Skeletal muscle cell (primary cell): ENCODE measurements at regions not wholly inside any gene's neighbourhood (a gene's known extent, or its start where the extent isn't known, plus 50 kb on each side); places are given as distances from the start of the nearest gene placed in this dataset.

Experiments
- DNase-seq: peaks from one replicate; pipeline ENCODE4 v3.0.0-alpha.2; 2010; ENCODE audit warnings: low read depth
- H3K4me3 ChIP-seq: 2 replicates; pipeline ENCODE4 v1.5.1; 2011; ENCODE audit warnings: low read depth, mild to moderate bottlenecking, control low read depth, low read length, moderate library complexity

- DNase-seq: no peak
- no peak overlapping the region for H3K4me3 ChIP-seq
Observed at GRCh38 chr12:97380440-97380839, 82.2 kb upstream of the RMST start.

- no peak for DNase-seq
- H3K4me3 ChIP-seq: no peak overlapping the region
Observed at GRCh38 chr12:97385121-97385520, 77.5 kb upstream of the RMST start.

DNA sequence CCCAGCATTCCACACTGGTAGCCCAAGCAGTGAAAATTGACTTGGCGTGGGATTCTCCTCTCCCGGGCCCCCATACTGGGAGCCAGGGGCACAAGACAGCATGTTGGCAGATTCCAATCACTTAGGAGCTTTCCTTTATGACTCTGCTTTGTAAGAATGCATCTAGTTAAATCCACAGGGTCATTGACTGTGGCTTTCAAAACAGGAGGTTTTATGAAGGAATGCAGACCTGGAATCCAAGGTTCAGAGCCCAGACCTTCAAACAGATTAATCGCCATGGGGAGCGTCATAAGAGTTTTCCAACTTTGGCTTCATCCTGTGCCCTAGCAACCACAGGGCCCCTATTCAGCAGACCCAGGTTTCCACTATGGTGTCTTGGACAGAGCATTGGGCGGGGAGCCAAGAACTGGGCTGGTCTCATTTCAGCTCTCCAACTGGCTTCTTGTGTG, 76.4 kb upstream of the RMST start:
- no peak for DNase-seq
- no peak overlapping the region for H3K4me3 ChIP-seq

GRCh38 chr12:97387844-97388243, 74.8 kb upstream of the RMST start:
- DNase-seq: no peak
- no peak overlapping the region for H3K4me3 ChIP-seq

GRCh38 chr12:97394657-97395056, 67.9 kb upstream of the RMST start:
- DNase-seq: no peak
- no peak overlapping the region for H3K4me3 ChIP-seq

- H3K4me3 ChIP-seq: no peak overlapping the region
- no peak for DNase-seq
Observed at GRCh38 chr12:97397008-97397407, 65.6 kb upstream of the RMST start.

- no peak overlapping the region for H3K4me3 ChIP-seq
- DNase-seq: no peak
Observed at GRCh38 chr12:97398704-97399103, 63.9 kb upstream of the RMST start.

DNA sequence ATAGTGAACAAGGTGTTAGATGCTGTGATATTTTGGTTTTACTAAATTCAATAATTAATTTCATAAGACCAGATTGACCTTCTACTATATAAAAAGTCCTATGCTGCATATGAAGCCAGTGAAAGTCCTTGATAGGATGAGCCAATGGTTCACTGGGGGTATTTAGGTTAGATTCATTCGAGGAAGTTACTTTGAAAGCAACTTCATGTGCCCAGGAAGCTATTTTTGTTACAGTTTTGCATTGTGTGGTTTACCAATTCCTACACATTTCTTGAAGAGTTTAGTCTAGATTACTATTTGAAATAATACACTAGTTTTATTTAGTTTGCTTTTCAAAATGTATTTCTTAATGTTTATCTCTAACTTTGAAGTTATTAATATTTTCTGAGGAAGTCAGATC, 58.5 kb upstream of the RMST start:
- H3K4me3 ChIP-seq: no peak overlapping the region
- no peak for DNase-seq

GRCh38 chr12:97404543-97404942, 58.1 kb upstream of the RMST start:
- DNase-seq: no peak

DNA sequence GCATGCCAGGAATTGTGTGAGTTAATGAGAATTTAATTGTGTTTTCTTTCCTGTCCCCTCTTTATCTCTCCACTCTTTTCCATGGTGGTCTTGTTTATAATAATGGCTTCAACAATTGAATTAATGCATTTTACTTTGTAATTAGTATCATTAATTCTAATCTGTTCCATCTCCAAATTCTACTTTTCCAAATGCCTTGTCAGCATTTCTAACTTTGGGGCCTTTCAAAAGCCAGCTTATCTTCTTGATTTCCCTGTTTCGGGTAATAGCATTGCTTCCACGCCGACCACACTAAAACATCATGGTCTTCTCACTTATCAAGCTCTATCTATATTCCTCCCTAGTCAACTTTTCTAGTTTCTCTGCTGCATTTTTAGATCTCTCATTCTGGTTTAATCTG, 54.2 kb upstream of the RMST start:
- no peak for DNase-seq
- no peak overlapping the region for H3K4me3 ChIP-seq

More at GRCh38 chr12:97404543-97404942, 58.1 kb upstream of the RMST start:
- no peak overlapping the region for H3K4me3 ChIP-seq

DNA sequence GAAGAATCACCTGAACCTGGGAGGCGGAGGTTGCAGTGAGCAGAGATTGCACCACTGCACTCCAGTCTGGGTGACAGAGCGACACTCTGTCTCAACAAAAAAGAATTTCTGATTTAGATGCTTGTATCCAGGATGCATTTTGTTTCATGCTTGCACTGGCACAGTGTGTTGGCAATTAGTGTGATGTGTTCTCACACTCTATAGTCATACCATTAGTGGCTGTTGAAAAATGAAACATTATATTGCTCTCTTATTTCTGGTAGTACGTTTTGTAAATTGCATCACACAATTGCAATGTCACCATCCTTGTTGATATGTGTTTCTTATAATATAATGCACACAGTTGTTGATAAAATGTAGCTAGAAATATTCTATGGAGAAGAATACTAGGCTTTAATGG, 51.3 kb upstream of the RMST start:
- H3K4me3 ChIP-seq: no peak overlapping the region
- no peak for DNase-seq
